Gastroesophageal sphincter (tissue), 3 donors: ENCODE measurements at regions not wholly inside any gene's neighbourhood (a gene's known extent, or its start where the extent isn't known, plus 50 kb on each side); places are given as distances from the start of the nearest gene placed in this dataset.

Source experiments
- EP300 ChIP-seq: sonication (generic); formaldehyde crosslinking; IDR thresholded peaks from one replicate; pipeline ENCODE4 v1.6.1; 2017; ENCODE audit warnings: antibody characterized with exemption, mild to moderate bottlenecking
- POLR2A ChIP-seq, 2 donors: fragments of 450-650 bp; IDR thresholded peaks; one replicate each; pipeline ENCODE4 v1.6.1; 2017; ENCODE audit warnings: antibody characterized with exemption in 2 of 2, mild to moderate bottlenecking in 2 of 2, moderate library complexity in 1 of 2
- POLR2AphosphoS5 ChIP-seq: sonication (generic); formaldehyde crosslinking; IDR thresholded peaks from one replicate; pipeline ENCODE4 v1.6.1; 2017; ENCODE audit warnings: antibody characterized with exemption
- TF ChIP-seq, protein P1 (sequence below), 4 experiments: fragments of 200-600 bp in 2 of 4; fragments of 450-650 bp in 2 of 4; sonication (generic) in 1 of 4; IDR thresholded peaks; one replicate each; pipeline ENCODE4 v1.5.1; 2017 to 2019; ENCODE audit warnings: antibody characterized with exemption in 4 of 4, mild to moderate bottlenecking in 2 of 4, moderate library complexity in 2 of 4

GRCh38 chr19:28500982-28501630, 711.8 kb downstream of the UQCRFS1 start:
- TF ChIP-seq, protein P1, sequence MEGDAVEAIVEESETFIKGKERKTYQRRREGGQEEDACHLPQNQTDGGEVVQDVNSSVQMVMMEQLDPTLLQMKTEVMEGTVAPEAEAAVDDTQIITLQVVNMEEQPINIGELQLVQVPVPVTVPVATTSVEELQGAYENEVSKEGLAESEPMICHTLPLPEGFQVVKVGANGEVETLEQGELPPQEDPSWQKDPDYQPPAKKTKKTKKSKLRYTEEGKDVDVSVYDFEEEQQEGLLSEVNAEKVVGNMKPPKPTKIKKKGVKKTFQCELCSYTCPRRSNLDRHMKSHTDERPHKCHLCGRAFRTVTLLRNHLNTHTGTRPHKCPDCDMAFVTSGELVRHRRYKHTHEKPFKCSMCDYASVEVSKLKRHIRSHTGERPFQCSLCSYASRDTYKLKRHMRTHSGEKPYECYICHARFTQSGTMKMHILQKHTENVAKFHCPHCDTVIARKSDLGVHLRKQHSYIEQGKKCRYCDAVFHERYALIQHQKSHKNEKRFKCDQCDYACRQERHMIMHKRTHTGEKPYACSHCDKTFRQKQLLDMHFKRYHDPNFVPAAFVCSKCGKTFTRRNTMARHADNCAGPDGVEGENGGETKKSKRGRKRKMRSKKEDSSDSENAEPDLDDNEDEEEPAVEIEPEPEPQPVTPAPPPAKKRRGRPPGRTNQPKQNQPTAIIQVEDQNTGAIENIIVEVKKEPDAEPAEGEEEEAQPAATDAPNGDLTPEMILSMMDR (IDR thresholded peaks at IDR 0.05), result no peak
- TF ChIP-seq POLR2AphosphoS5 (no peak), POLR2A (IDR thresholded peaks at IDR 0.05) (no peak), EP300 (no peak)
